K562 (cell line): ENCODE measurements at regions not wholly inside any gene's neighbourhood (a gene's known extent, or its start where the extent isn't known, plus 50 kb on each side); places are given as distances from the start of the nearest gene placed in this dataset.

Source experiments
- ATAC-seq: fragments of 200-7000 bp; cut with Tn5 transposase; 3 replicates; pipeline ENCODE4 v1.9.1; 2020; ENCODE audit warnings: moderate library complexity
- BruUV-seq: library from RNA; stranded (reverse); fragments of 400-500 nt; replicated peaks from 2 replicates; lab custom pipeline; 2021; lab: Mats Ljungman, UMichigan
- CTCF ChIA-PET: fragments of 300-600 bp; formaldehyde crosslinking; extraction: SDS; loops from one replicate; lab custom pipeline; 2021; ENCODE audit warnings: low intra/inter-chr PET ratio; lab: Yijun Ruan, JAX
- POLR2A ChIA-PET: fragments of 300-600, 350-650 bp; sonication (Branson Sonifier 250); formaldehyde crosslinking; extraction: SDS; loops from one replicate; lab custom pipeline; 2021; ENCODE audit warnings: antibody characterized with exemption, inconsistent platforms; lab: Yijun Ruan, JAX
- DNase-seq, 4 experiments: peaks; one replicate each; pipeline versions ENCODE4 v3.0.0 to v3.0.0-alpha.2; 2011 to 2018; ENCODE audit warnings: low spot score in 3 of 4, mixed read lengths in 3 of 4; ENCODE audit errors: extremely low read depth in 1 of 4
- FAIRE-seq: peaks from 2 replicates; lab custom pipeline; 2011; peaks lifted over from hg19 to GRCh38; lab: Jason Lieb, UNC
- H2AFZ ChIP-seq: 2 replicates; pipeline ENCODE4 v1.6.0; 2011; ENCODE audit warnings: low read depth, low read length, control low read depth, inconsistent platforms
- H3K27ac ChIP-seq: fragments of 200-600 bp; 3 replicates; pipeline ENCODE4 v1.8.0; 2011; ENCODE audit warnings: low read depth, mild to moderate bottlenecking, control low read depth, inconsistent platforms, low read length, moderate library complexity, mixed read lengths; ENCODE audit errors: extremely low read depth
- H3K27me3 ChIP-seq, 2 experiments: fragments of 300-600 bp in 1 of 2; 2 replicates in 1 of 2; 3 replicates in 1 of 2; pipeline versions ENCODE4 v1.6.0 to v1.8.0; 2011; ENCODE audit warnings: inconsistent platforms in 2 of 2, low read length in 2 of 2, mild to moderate bottlenecking in 1 of 2, mixed read lengths in 1 of 2, moderate library complexity in 1 of 2; ENCODE audit not compliant: control insufficient read depth in 2 of 2, insufficient read depth in 2 of 2
- H3K36me3 ChIP-seq: fragments of 300-600 bp; 3 replicates; pipeline ENCODE4 v1.8.0; 2011; ENCODE audit warnings: mild to moderate bottlenecking, low read length, inconsistent platforms; ENCODE audit not compliant: control insufficient read depth, insufficient read depth
- H3K4me1 ChIP-seq, 2 experiments: fragments of 200-600 bp in 1 of 2; replicated peaks in 1 of 2; 2 replicates in 1 of 2; 3 replicates in 1 of 2; pipeline versions ENCODE4 v1.5.1 to v1.8.0; 2011; ENCODE audit warnings: inconsistent platforms in 2 of 2, low read length in 2 of 2, mild to moderate bottlenecking in 1 of 2, mixed read lengths in 1 of 2, moderate library complexity in 1 of 2; ENCODE audit not compliant: control insufficient read depth in 2 of 2, insufficient read depth in 2 of 2
- H3K4me2 ChIP-seq: 2 replicates; pipeline ENCODE4 v1.6.1; 2011; ENCODE audit warnings: low read length, control low read depth, inconsistent platforms, mixed read lengths; ENCODE audit not compliant: insufficient read depth
- H3K4me3 ChIP-seq: fragments of 200-600 bp; sonication (generic), shearing (Covaris generic); 2 replicates; pipeline ENCODE4 v1.5.1; 2016; ENCODE audit warnings: control low read depth, inconsistent platforms
- H3K79me2 ChIP-seq: fragments of 200-600 bp; 3 replicates; pipeline ENCODE4 v1.8.0; 2011; ENCODE audit warnings: low read length, inconsistent platforms; ENCODE audit not compliant: control insufficient read depth, insufficient read depth
- H3K9ac ChIP-seq, 2 experiments: 2 replicates each; pipeline versions ENCODE4 v1.6.0 to v1.6.1; 2011; ENCODE audit warnings: low read depth in 2 of 2, low read length in 2 of 2, control low read depth in 1 of 2, inconsistent platforms in 1 of 2, mild to moderate bottlenecking in 1 of 2, mixed read lengths in 1 of 2; ENCODE audit not compliant: insufficient read depth in 1 of 2
- H3K9me1 ChIP-seq: one replicate; pipeline ENCODE4 v1.6.0; 2011; ENCODE audit warnings: inconsistent platforms, mild to moderate bottlenecking, low read length, moderate library complexity; ENCODE audit not compliant: control insufficient read depth, insufficient read depth
- H3K9me3 ChIP-seq: replicated peaks from 2 replicates; pipeline ENCODE4 v1.5.1; 2011; ENCODE audit warnings: low read depth, low read length, inconsistent platforms; ENCODE audit not compliant: control insufficient read depth, insufficient read depth
- H4K20me1 ChIP-seq: replicated peaks from 2 replicates; pipeline ENCODE4 v1.6.1; 2011; ENCODE audit warnings: low read length, inconsistent platforms, mixed read lengths; ENCODE audit not compliant: control insufficient read depth, insufficient read depth
- ASH1L ChIP-seq: fragments of 450-650 bp; IDR thresholded peaks from 2 replicates; pipeline ENCODE4 v1.6.1; 2018; ENCODE audit warnings: borderline replicate concordance, mild to moderate bottlenecking, low read depth; ENCODE audit not compliant: partially characterized antibody
- CCAR2 ChIP-seq: fragments of 200-400 bp; formaldehyde crosslinking; IDR thresholded peaks from 2 replicates; pipeline ENCODE4 v1.6.1; 2017; ENCODE audit warnings: mild to moderate bottlenecking, low read depth, low read length
- EP400 ChIP-seq: fragments of 450-650 bp; IDR thresholded peaks from 2 replicates; pipeline ENCODE4 v1.6.1; 2017; ENCODE audit warnings: antibody characterized with exemption, mild to moderate bottlenecking, moderate library complexity
- GATAD2A ChIP-seq: fragments of 450-650 bp; IDR thresholded peaks from 2 replicates; pipeline ENCODE4 v1.6.1; 2017
- HCFC1 ChIP-seq: IDR thresholded peaks from 2 replicates; pipeline ENCODE4 v1.6.1; 2012; ENCODE audit warnings: low read depth, low read length, improper control_type of control experiment
- HDAC8 ChIP-seq: fragments of 450-650 bp; IDR thresholded peaks from 2 replicates; pipeline ENCODE4 v1.6.1; 2016; ENCODE audit warnings: mild to moderate bottlenecking, missing genetic modification characterization, moderate library complexity, missing compliant biosample characterization
- HIVEP1 ChIP-seq: fragments of 250-450 bp; sonication (Bioruptor Pico); IDR thresholded peaks from 2 replicates; pipeline ENCODE4 v1.4.0; 2020; ENCODE audit warnings: mild to moderate bottlenecking
- JUN ChIP-seq, 2 experiments: sonication (generic) in 1 of 2; formaldehyde crosslinking in 1 of 2; IDR thresholded peaks; 2 replicates each; pipeline versions ENCODE4 v1.6.1 to v1.8.0; 2012 to 2022; ENCODE audit warnings: borderline replicate concordance in 2 of 2, mild to moderate bottlenecking in 2 of 2, improper control_type of control experiment in 1 of 2, low read depth in 1 of 2, low read length in 1 of 2, missing genetic modification reagents in 1 of 2
- KHSRP ChIP-seq: fragments of 450-650 bp; IDR thresholded peaks from 2 replicates; pipeline ENCODE4 v1.6.1; 2017
- MAFF ChIP-seq: IDR thresholded peaks from 2 replicates; pipeline ENCODE4 v1.6.1; 2012; ENCODE audit warnings: low read length, improper control_type of control experiment
- MCM3 ChIP-seq: fragments of 450-650 bp; IDR thresholded peaks from 2 replicates; pipeline ENCODE4 v1.6.1; 2016
- PHTF2 ChIP-seq: fragments of 250-450 bp; sonication (Bioruptor Pico); IDR thresholded peaks from 2 replicates; pipeline ENCODE4 v1.5.0; 2021; ENCODE audit warnings: mild to moderate bottlenecking
- SREBF1 ChIP-seq: fragments of 150-350 bp; IDR thresholded peaks from 2 replicates; pipeline ENCODE4 v1.6.1; 2014; ENCODE audit warnings: antibody characterized with exemption, low read depth, low read length, borderline replicate concordance
- SUPT5H ChIP-seq: fragments of 450-650 bp; IDR thresholded peaks from 2 replicates; pipeline ENCODE4 v1.6.1; 2016
- ZNF354B ChIP-seq: fragments of 250-450 bp; sonication (Bioruptor Pico); IDR thresholded peaks from 2 replicates; pipeline ENCODE4 v1.4.0; 2020
- WGBS: fragments of 100-300 bp; shearing (Covaris generic); methylation state at CpG from one replicate; pipeline ENCODE4 v1.1.6; 2016; ENCODE audit warnings: low coverage, mixed read lengths; ENCODE audit not compliant: insufficient coverage; ENCODE audit errors: missing lambda C conversion rate; 5-methylcytosine and 5-hydroxymethylcytosine counted together
- in situ Hi-C: fragments of 300-500 bp; cut with MboI; formaldehyde crosslinking; loops from 4 replicates; pipeline ENCODE4 v1.15.0; 2018; ENCODE audit warnings: inconsistent platforms, mixed read lengths
- intact Hi-C: fragments of 100-400 bp; cut with micrococcal nuclease; formaldehyde crosslinking; loops from 2 replicates; pipeline ENCODE4 v1.14.2; 2022
- TF ChIP-seq, protein P1 (sequence below): fragments of 250-450 bp; sonication (Bioruptor Pico); IDR thresholded peaks from 2 replicates; pipeline ENCODE4 v1.8.0; 2022; ENCODE audit warnings: inconsistent platforms
- TF ChIP-seq, protein P2 (sequence below): fragments of 250-450 bp; sonication (Bioruptor Pico); IDR thresholded peaks from 2 replicates; pipeline ENCODE4 v1.4.0; 2020; ENCODE audit warnings: mild to moderate bottlenecking
- TF ChIP-seq, protein P3 (sequence below): fragments of 250-450 bp; sonication (Bioruptor Pico); IDR thresholded peaks from 2 replicates; pipeline ENCODE4 v1.5.0; 2021; ENCODE audit warnings: mild to moderate bottlenecking, borderline replicate concordance

DNA sequence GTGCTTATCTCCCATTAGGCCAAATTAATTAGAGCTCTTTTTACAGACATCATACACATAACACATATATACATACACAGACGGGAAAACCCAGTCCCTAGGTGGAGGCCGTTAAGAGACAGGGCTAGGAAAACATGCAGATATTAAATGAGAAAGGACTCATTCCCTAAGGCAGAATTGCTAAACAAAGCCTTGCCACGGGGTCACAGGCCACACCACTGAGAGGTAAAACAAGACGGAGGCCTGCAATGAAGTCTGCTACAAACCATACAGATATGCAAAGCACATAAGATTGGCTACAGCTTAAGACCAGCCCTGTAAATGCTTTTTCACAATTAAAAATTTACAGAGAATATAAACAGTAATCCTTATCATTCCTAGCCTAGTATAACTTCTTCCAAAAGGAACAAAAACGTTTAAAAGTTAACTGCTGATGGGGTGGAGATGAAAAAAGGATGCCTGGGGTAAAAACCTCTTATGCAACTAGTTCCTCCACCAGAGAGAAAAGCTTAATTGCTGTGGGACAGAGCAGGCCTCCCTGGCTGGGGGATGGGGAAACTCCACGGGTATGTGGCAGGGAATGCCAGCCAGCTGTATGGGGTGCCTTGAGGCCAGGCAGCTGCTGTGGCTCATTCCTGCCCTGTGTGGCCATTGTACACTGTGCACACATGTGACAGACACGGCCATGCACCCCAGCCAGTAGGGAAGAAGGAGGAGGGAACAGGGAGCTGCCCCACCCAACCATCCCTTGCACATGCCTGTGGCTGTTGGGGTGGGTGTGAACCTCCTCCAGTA, 481.4 kb upstream of the LMCD1 start:
- no peak overlapping the region for H3K9ac ChIP-seq
- H3K4me2 ChIP-seq, result no peak overlapping the region
- no peak overlapping the region for H3K4me3 ChIP-seq
- BruUV-seq, result no TSS peak
- no peaks in the 10 kb centered on the region for H3K36me3 ChIP-seq
- no peaks in the 10 kb centered on the region for H4K20me1 ChIP-seq
- DNase-seq (no peak), ATAC-seq (no peak), FAIRE-seq (no peak)
- H3K4me1 ChIP-seq, result no peaks in the 10 kb centered on the region
- H3K27ac ChIP-seq, result no peak overlapping the region
- in situ Hi-C loops, result no loop called here
- no peaks in the 10 kb centered on the region for H3K9me1 ChIP-seq
- H3K79me2 ChIP-seq, result no peaks in the 10 kb centered on the region
- no peak overlapping the region for H2AFZ ChIP-seq
- TF ChIP-seq HDAC8, result no peak
- TF ChIP-seq, protein P1, sequence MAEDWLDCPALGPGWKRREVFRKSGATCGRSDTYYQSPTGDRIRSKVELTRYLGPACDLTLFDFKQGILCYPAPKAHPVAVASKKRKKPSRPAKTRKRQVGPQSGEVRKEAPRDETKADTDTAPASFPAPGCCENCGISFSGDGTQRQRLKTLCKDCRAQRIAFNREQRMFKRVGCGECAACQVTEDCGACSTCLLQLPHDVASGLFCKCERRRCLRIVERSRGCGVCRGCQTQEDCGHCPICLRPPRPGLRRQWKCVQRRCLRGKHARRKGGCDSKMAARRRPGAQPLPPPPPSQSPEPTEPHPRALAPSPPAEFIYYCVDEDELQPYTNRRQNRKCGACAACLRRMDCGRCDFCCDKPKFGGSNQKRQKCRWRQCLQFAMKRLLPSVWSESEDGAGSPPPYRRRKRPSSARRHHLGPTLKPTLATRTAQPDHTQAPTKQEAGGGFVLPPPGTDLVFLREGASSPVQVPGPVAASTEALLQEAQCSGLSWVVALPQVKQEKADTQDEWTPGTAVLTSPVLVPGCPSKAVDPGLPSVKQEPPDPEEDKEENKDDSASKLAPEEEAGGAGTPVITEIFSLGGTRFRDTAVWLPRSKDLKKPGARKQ (CRISPR knock-in tag), result no peak
- no peak for TF ChIP-seq GATAD2A
- TF ChIP-seq SREBF1, result no peak
- TF ChIP-seq HCFC1, result no peak
- no peak for TF ChIP-seq MAFF
- TF ChIP-seq KHSRP, result no peak
- TF ChIP-seq ZNF354B, result no peak
- TF ChIP-seq, protein P2, sequence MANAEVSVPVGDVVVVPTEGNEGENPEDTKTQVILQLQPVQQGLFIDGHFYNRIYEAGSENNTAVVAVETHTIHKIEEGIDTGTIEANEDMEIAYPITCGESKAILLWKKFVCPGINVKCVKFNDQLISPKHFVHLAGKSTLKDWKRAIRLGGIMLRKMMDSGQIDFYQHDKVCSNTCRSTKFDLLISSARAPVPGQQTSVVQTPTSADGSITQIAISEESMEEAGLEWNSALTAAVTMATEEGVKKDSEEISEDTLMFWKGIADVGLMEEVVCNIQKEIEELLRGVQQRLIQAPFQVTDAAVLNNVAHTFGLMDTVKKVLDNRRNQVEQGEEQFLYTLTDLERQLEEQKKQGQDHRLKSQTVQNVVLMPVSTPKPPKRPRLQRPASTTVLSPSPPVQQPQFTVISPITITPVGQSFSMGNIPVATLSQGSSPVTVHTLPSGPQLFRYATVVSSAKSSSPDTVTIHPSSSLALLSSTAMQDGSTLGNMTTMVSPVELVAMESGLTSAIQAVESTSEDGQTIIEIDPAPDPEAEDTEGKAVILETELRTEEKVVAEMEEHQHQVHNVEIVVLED (CRISPR knock-in tag), result no peak
- no peak for TF ChIP-seq ASH1L
- no peak for TF ChIP-seq CCAR2
- no peak for TF ChIP-seq EP400
- TF ChIP-seq HIVEP1 (CRISPR knock-in tag), result no peak
- TF ChIP-seq PHTF2 (CRISPR knock-in tag), result no peak
- no peak for TF ChIP-seq JUN (IDR thresholded peaks at IDR 0.05; ENCODE audit: borderline replicate concordance, low read depth, low read length)
- no peak for TF ChIP-seq JUN (CRISPR knock-in tag; IDR thresholded peaks at IDR 0.05; ENCODE audit: borderline replicate concordance)
- no peak for TF ChIP-seq MCM3
- TF ChIP-seq, protein P3, sequence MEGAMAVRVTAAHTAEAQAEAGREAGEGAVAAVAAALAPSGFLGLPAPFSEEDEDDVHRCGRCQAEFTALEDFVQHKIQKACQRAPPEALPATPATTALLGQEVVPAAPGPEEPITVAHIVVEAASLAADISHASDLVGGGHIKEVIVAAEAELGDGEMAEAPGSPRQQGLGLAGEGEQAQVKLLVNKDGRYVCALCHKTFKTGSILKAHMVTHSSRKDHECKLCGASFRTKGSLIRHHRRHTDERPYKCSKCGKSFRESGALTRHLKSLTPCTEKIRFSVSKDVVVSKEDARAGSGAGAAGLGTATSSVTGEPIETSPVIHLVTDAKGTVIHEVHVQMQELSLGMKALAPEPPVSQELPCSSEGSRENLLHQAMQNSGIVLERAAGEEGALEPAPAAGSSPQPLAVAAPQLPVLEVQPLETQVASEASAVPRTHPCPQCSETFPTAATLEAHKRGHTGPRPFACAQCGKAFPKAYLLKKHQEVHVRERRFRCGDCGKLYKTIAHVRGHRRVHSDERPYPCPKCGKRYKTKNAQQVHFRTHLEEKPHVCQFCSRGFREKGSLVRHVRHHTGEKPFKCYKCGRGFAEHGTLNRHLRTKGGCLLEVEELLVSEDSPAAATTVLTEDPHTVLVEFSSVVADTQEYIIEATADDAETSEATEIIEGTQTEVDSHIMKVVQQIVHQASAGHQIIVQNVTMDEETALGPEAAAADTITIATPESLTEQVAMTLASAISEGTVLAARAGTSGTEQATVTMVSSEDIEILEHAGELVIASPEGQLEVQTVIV (CRISPR knock-in tag), result no peak
- no peak for TF ChIP-seq SUPT5H
- H3K27me3 ChIP-seq, result no peaks in the 10 kb centered on the region
- WGBS, result 2% methylated on average over 7 of the region's 7 CpGs
- ChIA-PET POLR2A (no interaction called here), CTCF (no interaction called here)
- intact Hi-C loops, result no loop called here
- peaks cover 2% of the 10 kb centered on the region; the same call in 1 of the 2 replicates for H3K9me3 ChIP-seq
